HG03108 (cell line): ENCODE measurements at regions not wholly inside any gene's neighbourhood (a gene's known extent, or its start where the extent isn't known, plus 50 kb on each side); places are given as distances from the start of the nearest gene placed in this dataset.
"Not testable (repeated sequence)": the region's sequence is repeated elsewhere in the genome, so short reads cannot be mapped to it uniquely, and the experiment has no call there.

ENCODE experiments used
- ATAC-seq: cut with Tn5 transposase; IDR thresholded peaks from one replicate; pipeline ENCODE4 v1.9.1; 2021; ENCODE audit warnings: moderate library complexity; ENCODE audit not compliant: unreplicated experiment

GRCh38 chr2:51859260-51859659 lies 827.3 kb upstream of the NRXN1 start:
- ATAC-seq, result no peak

GRCh38 chr2:51855683-51856082 lies 823.8 kb upstream of the NRXN1 start:
- no peak for ATAC-seq

GRCh38 chr2:51846796-51847195 lies 814.9 kb upstream of the NRXN1 start:
- ATAC-seq, result no peak

GRCh38 chr2:51846018-51846417 lies 814.1 kb upstream of the NRXN1 start:
- no peak for ATAC-seq

GRCh38 chr2:51844596-51844995 lies 812.7 kb upstream of the NRXN1 start:
- no peak for ATAC-seq

- ATAC-seq, result no peak
Measured at GRCh38 chr2:51829477-51829876, 797.5 kb upstream of the NRXN1 start.

GRCh38 chr2:51825823-51826222 lies 793.9 kb upstream of the NRXN1 start:
- no peak for ATAC-seq

- no peak for ATAC-seq
Measured at GRCh38 chr2:51813247-51813646, 781.3 kb upstream of the NRXN1 start.

GRCh38 chr2:51812138-51812866 lies 780.4 kb upstream of the NRXN1 start:
- ATAC-seq, result no peak

- ATAC-seq, result no peak
Measured at GRCh38 chr2:51810197-51810596, 778.3 kb upstream of the NRXN1 start.

GRCh38 chr2:51807229-51807628 lies 775.3 kb upstream of the NRXN1 start:
- no peak for ATAC-seq

GRCh38 chr2:51795248-51795888 lies 763.4 kb upstream of the NRXN1 start:
- ATAC-seq, result no peak

- no peak for ATAC-seq
Measured at GRCh38 chr2:51791496-51791895, 759.6 kb upstream of the NRXN1 start.

GRCh38 chr2:51790854-51791253 lies 758.9 kb upstream of the NRXN1 start:
- no peak for ATAC-seq

- no peak for ATAC-seq
Measured at GRCh38 chr2:51789918-51790317, 758.0 kb upstream of the NRXN1 start.

- no peak for ATAC-seq
Measured at GRCh38 chr2:51782921-51783765, 751.2 kb upstream of the NRXN1 start.

- no peak for ATAC-seq
Measured at GRCh38 chr2:51781691-51782090, 749.8 kb upstream of the NRXN1 start.

GRCh38 chr2:51780353-51780752 lies 748.4 kb upstream of the NRXN1 start:
- no peak for ATAC-seq

GRCh38 chr2:51779723-51780122 lies 747.8 kb upstream of the NRXN1 start:
- not testable (repeated sequence) for ATAC-seq

- no peak for ATAC-seq
Measured at GRCh38 chr2:51778806-51779205, 746.9 kb upstream of the NRXN1 start.

- not testable (repeated sequence) for ATAC-seq
Measured at GRCh38 chr2:51774606-51775005, 742.7 kb upstream of the NRXN1 start.

GRCh38 chr2:51760441-51760840 lies 728.5 kb upstream of the NRXN1 start:
- no peak for ATAC-seq
